Left kidney (tissue), 1 donor: ENCODE measurements at regions not wholly inside any gene's neighbourhood (a gene's known extent, or its start where the extent isn't known, plus 50 kb on each side); places are given as distances from the start of the nearest gene placed in this dataset.
A peak's percentile ranks its signal among the peaks of the same experiment; 100 is the strongest.

ENCODE experiments used
- DNase-seq: peaks from one replicate; pipeline ENCODE4 v3.0.0-alpha.2; 2013

DNA sequence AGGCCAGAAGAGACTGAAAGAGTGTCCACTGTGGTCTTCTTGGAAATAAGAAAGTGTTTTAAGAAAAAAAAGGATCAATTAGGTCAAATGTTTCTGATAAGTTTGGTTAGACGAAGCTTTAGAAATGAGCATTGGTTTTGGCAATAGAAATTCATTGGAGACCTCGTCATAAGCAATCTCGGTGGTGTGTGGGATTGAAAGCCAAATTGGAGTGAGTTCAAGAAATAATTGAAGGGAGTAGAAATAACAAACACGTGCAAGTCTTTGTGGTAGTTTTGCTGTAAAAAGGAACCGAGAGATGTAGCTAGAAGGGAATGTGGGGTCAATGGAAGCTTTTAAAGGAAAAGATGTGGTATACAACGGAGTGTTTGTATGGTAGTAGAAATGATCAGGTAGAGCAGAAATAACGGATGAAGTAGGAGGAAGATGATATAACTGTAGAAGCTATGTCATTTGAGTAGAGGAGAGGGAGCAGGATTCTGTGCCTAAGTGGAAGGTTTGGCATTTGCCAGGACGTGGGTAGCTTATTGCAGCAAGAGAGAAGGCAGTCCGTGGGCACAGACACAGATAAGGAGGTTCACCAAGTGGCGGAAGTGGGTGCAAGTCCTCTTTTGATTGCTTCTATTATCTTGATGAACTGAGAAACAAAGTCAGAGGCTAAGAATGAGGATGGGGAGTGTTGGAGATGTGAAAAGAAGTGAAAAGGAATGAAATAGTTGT, 146.2 kb downstream of the DACT1 start:
- DNase-seq = no peak

DNA sequence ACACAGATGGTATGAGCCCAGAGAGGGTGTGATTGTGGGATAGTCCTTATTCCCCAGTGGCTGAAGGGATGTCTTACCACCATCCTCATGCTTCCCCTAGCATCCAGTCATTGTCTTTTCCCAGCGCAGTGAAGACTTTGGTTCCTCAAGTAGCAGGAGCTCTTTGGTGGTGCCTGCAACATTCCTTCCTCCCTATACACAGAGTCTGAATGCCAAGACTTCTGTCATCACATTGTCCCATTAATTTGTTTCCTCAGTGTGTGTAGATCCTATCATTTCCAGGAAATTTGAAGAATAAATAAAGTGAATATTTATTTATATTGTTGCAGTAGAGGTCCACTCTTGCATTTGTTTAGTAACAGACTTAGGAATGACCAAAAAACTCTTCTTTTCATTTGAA, 147.2 kb downstream of the DACT1 start:
- no peak for DNase-seq

DNA sequence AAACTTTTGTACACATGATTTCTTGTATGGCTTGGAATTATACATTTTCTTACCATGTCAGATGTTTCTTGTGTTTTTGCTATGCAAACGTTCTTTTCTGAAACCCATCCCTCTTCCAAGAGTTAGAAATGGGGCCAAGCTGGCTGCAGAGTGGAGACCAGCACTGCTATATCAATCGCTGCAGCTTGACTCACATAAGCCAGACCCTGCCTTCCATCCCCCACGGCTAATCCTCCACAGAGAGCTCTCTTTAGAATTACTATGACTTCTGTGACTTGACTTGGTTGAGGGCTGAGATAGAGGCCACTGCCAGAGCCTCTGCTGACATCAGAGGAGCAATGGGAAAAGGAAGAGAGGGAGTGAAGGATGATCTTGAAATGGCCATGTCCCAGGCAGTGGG, 147.9 kb downstream of the DACT1 start:
- no peak for DNase-seq

DNA sequence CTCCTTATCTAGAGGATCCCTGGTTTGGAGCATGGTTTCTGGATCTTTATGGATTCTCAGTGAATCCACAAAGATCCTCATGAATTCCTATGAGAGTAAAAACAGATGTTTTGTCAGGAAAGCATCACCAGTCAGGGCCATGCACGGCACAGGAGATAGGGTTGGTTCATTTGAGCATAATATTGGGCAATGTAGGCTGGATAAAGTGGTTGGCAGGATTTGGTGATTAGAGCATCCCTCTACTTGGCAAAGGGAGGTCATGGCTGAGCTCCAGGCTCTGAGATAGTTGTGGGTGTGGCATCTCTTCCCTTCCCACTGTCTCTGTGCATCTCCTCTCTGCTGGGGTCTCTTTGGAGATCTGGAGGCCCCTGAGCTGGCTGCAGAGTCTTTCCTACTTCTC, 149.8 kb downstream of the DACT1 start:
- DNase-seq = no peak

DNA sequence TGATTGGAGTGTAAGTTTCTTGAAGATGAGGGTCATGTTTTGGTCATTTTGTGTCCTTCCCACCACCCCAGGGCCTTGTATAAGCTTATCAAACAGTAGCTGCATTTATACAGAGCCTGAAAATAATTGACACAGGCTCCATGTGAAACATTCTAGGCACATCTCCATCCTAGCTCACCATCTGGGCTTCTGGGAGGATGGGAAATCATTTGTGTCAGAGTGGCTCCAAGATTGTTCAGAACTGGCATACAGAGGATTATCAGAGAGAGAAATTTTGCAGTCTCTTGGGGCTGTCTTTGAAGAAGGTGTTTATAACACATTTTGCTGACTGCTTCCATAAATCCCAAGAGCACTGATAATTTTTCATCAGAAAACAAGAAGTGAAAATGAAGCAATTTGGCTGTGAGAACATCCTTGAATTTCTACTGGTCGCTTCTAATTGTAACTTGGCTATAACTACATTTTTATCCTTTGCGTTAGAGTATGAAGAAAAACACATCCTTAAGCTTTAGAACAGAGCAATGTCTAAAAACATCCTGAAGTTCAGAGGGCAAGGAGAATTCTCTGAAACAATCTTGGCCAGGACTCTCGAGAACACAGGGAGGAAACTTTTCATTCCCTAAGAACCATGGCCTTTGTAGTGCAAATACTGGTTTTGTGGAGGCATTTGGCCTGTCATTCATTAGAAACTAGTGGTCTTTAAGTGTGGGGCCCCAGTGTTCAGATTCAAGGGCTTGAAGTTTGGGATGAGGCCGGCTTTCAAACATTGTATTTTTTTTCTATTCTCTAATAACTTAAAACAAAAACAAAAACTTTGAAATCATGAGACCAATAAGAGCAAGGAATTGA, 151.1 kb downstream of the DACT1 start:
- DNase-seq = no peak

DNA sequence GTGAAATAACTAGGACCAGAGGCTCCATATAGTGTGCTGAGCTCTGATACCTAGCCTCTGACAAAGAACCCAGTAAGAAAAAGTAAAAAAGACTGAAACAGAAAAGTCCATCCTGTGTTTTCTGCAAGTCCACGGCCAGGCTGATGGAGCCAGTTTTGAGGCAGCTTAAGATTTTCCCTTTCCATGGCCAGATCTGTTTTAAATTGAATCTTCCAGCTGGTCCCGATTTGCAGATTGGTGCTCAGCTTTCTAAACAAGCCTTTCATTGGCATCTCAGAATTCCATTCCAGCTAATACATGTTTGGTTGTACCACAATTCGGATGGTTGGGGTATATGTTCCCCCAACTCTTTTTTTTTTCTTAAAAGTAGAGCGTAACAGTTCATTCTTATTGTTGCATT, 152.0 kb downstream of the DACT1 start:
- no peak for DNase-seq

DNA sequence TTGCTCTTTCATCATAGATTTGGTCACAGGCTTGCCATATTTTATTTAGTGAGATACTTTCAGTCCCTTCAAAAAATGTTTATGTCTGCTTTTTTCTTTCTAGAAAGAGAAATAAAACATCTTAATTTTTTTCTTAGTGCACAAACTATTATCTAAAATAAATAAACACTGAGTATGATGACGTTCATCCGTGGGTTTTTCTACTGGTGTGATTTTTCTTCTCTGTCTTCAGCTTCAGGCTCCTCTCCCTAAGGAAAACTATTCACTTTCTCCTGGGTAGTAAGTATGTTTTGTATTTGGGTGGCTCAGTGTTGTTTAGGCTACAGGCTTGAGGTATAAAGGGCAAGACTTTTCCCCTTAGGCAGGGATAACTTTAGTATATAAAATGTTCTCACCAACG, 154.7 kb downstream of the DACT1 start:
- no peak for DNase-seq

DNA sequence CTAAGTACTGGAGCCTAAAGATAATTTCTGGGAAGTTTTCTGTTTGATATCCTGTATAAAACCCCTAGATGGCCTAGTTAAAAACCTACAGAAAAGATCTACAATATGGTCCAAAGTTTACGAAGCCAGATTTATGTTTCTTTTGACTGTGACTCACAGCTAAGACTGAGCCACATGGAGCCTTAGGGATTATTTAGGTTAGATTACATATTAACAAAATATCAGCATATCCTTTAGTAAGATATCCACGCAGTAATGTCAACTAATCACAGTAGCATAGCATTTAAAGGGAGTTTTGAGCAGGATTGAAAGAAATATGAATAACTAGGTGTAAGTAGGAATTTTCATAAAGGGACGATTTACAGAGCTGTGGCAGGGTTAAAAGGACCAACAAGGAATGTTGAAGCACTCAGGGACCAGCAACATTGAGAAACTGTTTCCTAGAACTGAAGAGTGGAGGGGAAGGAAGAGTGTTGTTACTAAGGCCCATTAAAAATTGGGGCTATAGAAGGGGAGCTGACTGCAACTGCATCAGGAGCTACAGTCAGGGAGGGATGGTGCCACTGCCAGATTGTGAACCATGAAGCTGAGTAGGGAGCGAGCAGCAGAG, 155.5 kb downstream of the DACT1 start:
- no peak for DNase-seq

DNA sequence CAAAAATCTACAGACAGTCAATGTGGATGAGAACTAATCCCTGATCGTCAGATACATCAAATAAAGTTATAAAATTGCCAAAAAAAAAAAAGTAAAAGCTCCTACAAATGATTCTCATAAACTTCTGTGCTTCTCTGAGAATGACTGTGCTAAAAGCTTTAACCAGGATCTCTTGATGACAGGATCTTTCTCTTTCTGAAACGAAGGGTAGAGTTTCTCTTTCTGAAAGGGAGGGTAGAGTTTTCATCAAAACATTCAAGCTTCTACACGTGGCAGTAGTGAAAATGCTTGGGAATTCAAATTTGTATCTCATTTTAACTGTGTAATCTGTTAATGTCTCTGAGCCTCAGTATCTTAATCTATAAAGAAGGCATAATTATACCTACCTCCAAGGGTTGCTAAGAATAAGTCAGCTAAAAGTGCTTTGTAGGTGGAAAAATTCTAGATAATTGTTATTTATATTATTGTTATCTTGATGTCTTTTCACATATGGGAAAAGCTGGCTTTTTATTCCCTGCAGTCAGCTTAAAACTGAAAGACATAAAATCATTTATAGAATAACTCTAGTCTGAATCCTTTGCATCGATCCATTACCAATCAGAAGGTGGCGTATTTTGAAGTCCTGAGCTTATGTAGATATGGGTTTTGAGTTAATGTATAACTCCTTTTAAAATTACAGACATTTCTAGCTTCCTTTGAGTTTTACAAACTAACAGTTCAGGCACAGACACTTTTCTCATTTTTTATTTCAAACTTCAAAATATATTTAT, 157.4 kb downstream of the DACT1 start:
- DNase-seq = no peak

DNA sequence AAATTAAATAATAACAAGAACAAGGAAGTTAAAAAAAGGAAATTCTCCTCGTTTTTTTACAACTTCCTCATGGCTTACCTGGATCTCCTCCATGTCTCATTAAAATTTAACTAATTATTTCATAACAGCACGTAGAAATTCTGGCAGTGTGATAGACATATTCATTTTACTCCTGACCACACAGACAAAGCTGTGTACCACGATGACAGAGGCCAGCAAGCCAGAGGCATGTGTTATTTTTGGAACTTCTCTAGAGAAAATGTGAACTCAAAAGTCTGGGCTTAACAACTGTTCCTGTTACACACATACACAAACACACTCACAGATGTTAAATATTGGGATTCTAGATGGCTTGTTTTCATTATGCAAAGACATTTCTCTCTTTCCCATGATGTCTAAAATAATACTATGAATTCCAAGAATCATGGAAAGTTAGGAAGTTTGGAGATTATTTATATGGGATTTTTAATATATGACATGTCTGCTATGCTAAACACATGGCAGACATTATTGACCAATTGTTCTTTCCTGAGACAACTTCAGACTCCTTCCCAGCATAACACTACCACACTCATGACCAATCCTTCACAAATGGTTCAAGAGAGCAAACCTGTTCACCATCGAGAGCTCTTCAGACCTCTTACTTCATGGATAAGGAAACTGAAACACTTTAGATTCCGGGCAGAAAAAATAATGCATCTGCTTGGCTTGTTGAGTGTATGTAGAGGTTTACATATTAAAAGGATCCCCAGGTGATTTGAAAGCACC, 158.7 kb downstream of the DACT1 start:
- no peak for DNase-seq

DNA sequence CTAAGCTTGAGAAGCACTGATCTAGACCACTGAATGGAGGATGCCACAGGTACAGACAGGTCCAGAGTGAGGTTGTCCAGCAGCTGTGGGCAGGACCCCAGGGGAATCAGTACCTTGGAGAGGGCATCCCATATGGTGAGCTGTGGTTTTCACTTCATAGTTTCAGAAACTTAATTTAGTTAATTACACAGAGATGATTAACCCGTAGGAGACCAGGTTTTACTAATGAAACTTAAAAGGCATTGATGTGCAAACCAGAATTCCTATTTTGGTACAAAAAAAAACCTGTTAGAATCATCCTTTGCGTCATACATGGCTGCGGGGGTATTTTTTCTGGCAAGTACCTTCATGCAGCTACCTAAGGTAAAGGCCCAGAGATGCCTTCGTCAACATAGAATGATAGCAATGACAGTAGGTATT, 159.3 kb downstream of the DACT1 start:
- DNase-seq = no peak

DNA sequence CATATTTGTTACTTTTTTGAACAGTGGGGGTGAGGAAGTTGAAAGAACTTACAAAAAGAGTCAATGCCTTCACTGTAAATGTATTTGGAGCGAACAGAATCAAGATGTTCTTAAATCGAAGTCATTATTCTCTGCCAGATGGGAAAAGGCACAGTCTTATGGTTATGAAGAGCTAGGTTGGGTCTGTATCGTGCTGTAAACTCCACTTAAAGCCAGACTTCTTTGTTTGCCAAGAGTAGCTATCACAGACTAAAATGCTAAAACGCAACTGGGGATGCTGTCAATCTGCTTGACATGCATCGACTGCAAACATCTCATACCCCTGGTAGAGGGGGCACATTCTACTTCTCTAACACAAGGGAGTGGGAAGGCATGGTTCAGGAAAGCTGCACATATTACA, 160.4 kb downstream of the DACT1 start:
- DNase-seq = no peak

DNA sequence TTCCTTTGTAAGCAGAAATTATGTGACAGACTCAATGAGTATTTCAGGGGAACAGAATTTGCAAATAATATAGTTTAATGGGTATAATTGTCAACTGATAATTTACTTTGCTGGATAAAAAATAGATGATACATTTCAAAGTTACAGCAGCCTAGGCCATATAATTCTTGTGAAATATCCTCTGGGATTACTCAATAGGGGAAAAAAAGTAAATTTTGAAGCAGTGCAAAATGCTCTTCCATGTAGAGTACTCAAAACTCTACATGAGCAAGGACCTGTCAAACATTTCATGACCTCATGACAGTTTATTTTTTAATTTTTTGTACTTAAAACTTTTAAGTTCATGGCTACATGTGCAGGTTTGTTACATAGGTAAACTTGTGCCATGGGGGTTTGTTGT, 163.3 kb downstream of the DACT1 start:
- no peak for DNase-seq

DNA sequence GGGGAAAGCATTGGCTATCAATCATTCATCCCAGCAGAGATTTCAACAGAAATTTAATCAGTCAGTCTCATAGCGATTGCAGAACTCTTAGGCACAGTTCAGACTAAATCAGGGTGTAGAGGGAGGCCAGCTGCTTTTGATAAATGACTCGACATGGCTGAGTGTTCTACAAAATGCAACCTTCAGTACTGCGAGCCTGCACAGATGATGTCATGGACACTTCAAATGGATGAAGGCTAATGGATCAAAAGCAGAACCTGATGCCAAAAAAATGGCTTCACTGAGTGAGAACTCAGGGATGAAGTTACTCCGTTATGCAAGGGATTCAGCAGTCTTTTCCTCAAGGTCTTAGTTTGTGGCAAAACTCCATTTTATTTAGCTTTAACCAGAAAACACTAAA, 167.3 kb downstream of the DACT1 start:
- DNase-seq = no peak

DNA sequence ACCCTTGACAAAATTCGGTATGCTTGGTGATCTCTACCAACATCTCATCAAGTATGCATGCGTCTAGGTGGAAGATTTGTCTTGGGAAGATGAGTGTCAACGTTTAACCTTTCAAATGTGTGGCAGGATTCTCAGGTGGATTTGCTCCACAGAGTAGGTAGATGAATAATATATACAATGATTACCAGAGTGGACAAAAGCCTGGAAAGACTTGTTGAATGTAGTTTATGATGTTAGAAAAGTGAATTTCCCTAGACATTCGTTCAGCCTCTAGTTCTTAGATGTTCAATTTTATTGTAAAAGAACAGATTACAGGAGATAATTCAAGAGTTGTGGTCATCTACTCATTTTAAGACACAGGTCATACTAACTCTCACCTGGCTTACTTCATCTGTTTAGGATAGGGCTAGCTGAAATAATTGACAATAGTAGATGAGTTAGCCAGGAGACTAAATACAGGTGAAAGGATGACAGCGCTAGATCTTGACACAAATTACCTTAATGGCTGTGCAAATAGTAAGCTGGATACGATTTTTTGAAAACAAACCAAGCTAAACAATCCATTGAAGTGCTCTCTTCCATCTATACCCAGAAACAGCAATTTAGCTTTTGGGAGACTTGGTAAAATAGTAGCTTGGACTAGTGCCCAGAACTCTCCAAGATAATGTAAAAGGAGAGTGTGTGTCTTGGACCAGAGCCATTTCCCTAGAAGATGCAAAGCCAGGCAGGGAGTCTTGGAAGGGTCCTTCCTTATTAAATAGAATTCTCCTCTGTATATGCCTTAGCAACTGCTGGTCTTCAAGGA, 168.0 kb downstream of the DACT1 start:
- DNase-seq = peak; percentile 77

DNA sequence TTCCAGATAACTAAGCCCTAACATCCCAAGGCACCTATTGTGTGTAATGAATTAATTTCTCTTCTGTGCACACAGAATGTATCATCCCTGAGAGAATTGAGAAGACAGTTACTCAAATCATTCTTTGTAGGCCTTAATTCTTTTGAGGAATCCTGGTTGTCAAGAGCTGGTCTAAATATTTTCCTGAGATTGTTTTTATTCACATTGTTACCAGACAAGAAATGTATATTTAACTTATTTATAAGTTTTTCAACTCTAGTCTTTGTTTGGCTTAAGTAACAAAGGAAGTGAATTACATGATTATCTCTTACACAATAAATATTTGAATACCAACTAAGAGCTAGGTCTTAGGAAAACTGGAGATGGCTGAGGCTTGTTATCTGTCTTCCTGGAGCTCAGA, 169.4 kb downstream of the DACT1 start:
- no peak for DNase-seq

DNA sequence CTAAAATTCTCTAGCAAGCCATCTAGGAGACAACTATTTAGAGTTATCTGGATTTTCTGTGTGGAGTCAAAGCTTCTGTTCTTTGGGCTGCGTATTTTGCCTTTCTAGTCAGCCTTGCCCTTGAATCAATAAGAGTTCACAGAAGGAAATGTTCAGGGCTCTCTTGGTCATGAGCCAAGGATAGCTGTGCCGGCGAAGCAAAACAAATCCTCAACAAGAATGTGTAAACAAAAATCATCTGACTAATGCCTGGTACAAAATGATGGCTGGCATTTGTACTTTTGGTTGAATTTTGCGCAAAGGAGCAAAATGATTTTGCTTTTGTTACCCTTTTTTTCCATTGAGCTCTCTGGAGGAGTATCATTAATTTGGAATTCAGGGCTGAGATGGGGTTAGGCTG, 171.1 kb downstream of the DACT1 start:
- DNase-seq = no peak

DNA sequence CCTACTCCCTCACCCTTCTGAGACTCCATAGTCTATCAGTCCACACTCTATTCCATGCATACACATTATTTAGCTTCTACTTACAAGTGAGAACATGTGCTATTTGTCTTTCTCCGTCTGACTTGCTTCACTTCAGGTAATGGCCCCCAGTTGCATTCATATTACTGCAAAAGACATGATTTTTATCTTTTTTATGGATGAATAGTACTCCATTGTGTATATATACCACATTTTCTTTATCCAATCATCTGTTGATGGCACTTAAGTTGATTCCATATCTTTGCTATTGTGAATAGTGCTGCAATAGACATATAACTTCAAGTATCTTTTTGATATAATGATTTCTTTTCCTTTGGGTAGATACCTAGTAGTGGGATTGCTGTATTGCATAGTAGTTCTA, 171.8 kb downstream of the DACT1 start:
- DNase-seq = no peak

DNA sequence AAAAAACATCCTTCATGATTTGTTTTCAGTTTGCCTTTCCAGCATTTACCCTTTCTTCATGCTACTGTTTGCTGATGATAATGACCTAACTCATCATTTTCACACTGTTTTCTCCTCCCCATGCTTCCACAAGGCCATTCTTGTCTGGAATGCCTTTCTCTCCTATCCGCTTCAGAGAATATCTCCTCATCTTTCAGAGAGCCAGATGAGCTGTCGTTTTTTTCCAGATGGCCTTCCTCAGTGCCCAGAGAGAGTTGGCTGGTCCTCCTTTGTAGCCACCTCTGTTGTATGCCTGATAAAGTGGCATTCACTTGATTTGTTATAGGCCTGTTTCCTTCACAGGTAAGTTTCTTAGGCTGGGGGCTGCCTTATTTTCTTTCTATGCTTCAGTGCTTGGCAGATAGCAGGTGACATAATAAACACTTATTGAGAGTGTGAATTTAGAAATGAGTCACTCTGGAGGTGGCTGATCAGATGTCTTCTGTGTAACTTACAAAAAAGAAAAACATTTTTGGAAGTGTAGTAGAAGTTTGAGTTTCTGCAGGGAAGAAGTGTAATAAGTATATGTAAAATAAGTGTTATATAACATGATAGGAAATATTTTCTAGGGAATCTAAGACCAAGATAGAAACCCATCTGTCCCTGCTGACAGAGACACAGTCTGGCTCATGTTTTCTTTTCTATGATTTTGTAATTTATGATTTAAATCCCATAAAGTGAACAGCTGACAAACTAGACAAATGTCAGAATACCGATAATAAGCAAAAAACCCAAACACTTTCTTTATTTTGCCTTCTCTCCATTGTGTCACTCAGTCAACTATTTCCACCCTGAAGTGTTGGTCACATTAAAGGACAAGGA, 174.5 kb downstream of the DACT1 start:
- DNase-seq = no peak

DNA sequence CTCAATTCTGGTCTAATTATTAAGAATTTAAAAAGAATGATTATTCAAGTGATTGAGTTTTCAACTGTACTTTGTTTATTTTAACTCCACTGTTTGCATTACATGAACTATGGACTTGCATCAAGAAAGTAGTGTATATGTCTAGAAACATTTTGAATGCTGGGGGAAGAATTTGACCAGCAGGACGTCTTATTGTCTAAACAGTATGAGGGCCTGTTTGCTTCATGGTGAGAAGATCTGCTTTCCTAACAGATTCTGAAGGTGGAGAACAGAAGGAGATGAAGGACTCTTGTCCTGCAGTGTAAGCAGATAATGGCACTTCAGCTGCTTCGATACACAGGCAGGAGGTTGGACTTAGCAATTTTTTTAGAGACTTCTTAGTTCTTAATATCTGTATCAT, 176.0 kb downstream of the DACT1 start:
- DNase-seq = no peak
